ENCODE measurements at regions not wholly inside any gene's neighbourhood (a gene's known extent, or its start where the extent isn't known, plus 50 kb on each side); places are given as distances from the start of the nearest gene placed in this dataset.

DNA sequence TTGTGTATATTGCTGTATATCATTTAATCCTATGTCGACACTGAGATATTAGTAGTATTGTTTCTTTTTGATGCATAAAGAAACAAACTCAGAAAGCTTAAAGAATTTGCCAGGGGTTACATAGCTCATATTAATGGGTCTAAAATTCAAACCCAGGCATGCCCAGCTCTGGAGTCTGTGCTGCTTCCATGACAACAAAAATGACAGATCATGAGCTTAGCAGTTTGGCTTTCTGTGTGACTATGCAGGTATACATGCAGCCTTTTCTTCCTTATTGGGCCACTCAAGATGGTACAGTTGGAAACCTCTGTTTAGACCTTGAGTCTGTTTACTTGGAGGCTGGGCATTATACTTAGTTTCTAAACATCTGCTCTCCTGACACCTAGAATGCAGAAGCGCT, 220.5 kb upstream of the TENM4 start:
- peaks cover 3% of the 10 kb centered on the region; the same call in 1 of the 2 replicates for H3K4me1 ChIP-seq (ENCODE audit: insufficient read depth, low read length)
- no peak overlapping the region for H2BK20ac ChIP-seq (ENCODE audit: low read depth, low read length, poor library complexity, severe bottlenecking)
- no peaks in the 10 kb centered on the region for H3K9me3 Mint-ChIP-seq
- no peak overlapping the region for H2BK120ac ChIP-seq (ENCODE audit: low read depth, low read length, poor library complexity, severe bottlenecking)
- H3K9ac ChIP-seq (ENCODE audit: extremely low read depth, insufficient read length, low read length): no peak overlapping the region
- no peaks in the 10 kb centered on the region for H3K79me1 ChIP-seq (ENCODE audit: insufficient read depth, low read depth, low read length, poor library complexity, severe bottlenecking)
- no peak overlapping the region for H3K18ac ChIP-seq (ENCODE audit: insufficient read length, low read depth, low read length)
- H3K79me2 ChIP-seq (ENCODE audit: insufficient read depth, low read length): no peaks in the 10 kb centered on the region
- no peak overlapping the region for H2BK5ac ChIP-seq (ENCODE audit: insufficient read length, low read length)
- H3T11ph ChIP-seq (ENCODE audit: low read length): no peak overlapping the region
- H2BK15ac ChIP-seq (ENCODE audit: low read depth, low read length): no peak overlapping the region
- H4K91ac ChIP-seq (ENCODE audit: insufficient read length, low read depth, low read length): no peak overlapping the region
- H2AK5ac ChIP-seq (ENCODE audit: insufficient read length, low read length): no peak overlapping the region
- H3K36me3 Mint-ChIP-seq (ENCODE audit: insufficient read depth in 1 of 3, low read depth in 3 of 3): no peaks in the 10 kb centered on the region
- no peak overlapping the region for H3K4me2 ChIP-seq (ENCODE audit: insufficient read depth, insufficient read length, low read length)
- TF ChIP-seq, protein P1, sequence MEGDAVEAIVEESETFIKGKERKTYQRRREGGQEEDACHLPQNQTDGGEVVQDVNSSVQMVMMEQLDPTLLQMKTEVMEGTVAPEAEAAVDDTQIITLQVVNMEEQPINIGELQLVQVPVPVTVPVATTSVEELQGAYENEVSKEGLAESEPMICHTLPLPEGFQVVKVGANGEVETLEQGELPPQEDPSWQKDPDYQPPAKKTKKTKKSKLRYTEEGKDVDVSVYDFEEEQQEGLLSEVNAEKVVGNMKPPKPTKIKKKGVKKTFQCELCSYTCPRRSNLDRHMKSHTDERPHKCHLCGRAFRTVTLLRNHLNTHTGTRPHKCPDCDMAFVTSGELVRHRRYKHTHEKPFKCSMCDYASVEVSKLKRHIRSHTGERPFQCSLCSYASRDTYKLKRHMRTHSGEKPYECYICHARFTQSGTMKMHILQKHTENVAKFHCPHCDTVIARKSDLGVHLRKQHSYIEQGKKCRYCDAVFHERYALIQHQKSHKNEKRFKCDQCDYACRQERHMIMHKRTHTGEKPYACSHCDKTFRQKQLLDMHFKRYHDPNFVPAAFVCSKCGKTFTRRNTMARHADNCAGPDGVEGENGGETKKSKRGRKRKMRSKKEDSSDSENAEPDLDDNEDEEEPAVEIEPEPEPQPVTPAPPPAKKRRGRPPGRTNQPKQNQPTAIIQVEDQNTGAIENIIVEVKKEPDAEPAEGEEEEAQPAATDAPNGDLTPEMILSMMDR (conservative IDR thresholded peaks at IDR 0.05): no peak
- H2BK12ac ChIP-seq (ENCODE audit: insufficient read length, low read depth, low read length): no peak overlapping the region
- no peak overlapping the region for H3K27ac Mint-ChIP-seq
- no peaks in the 10 kb centered on the region for H3K9me3 ChIP-seq (ENCODE audit: control insufficient read depth, low read depth, low read length)
- H3K4me1 Mint-ChIP-seq: peaks cover 5 to 7% of the 10 kb centered on the region in 2 experiments
- no peaks in the 10 kb centered on the region for H4K20me1 ChIP-seq (ENCODE audit: control insufficient read depth, insufficient read depth, insufficient read length)
- H4K5ac ChIP-seq (ENCODE audit: insufficient read length, low read depth, low read length): no peak overlapping the region
- H3K23ac ChIP-seq (ENCODE audit: insufficient read length, low read depth, low read length): no peak overlapping the region
- no peak overlapping the region for H3K14ac ChIP-seq (ENCODE audit: insufficient read depth, low read length)
- no CpG with 5 or more reads among the region's 2 CpGs for WGBS (ENCODE audit: extremely low coverage, insufficient read length, low lambda C conversion rate)
- no peaks in the 10 kb centered on the region for H3K27me3 ChIP-seq (ENCODE audit: insufficient read depth, low read length)
- no peak overlapping the region for H3K4me3 Mint-ChIP-seq
- H4K8ac ChIP-seq (replicated peaks; ENCODE audit: insufficient read length, low read depth, low read length): no peak overlapping the region
- no peak for DNase-seq
- H2AFZ ChIP-seq (ENCODE audit: low read length): no peak overlapping the region
- no peak overlapping the region for H3K27ac ChIP-seq (ENCODE audit: insufficient read length, low read depth, low read length)
- H3K56ac ChIP-seq (ENCODE audit: insufficient read length, low read depth, low read length): no peak overlapping the region
- H3K23me2 ChIP-seq (ENCODE audit: insufficient read length, low read depth, low read length, poor library complexity, severe bottlenecking): no peaks in the 10 kb centered on the region
- H3K4ac ChIP-seq (ENCODE audit: low read depth, low read length): no peak overlapping the region
- H3K27me3 Mint-ChIP-seq (ENCODE audit: low read depth): no peaks in the 10 kb centered on the region

All from H9 (cell line).